CD4-positive, alpha-beta T cell treated with Interleukin-12 subunit alpha and Interleukin-12 subunit beta, for 1 hour (primary cell): ENCODE measurements at regions not wholly inside any gene's neighbourhood (a gene's known extent, or its start where the extent isn't known, plus 50 kb on each side); places are given as distances from the start of the nearest gene placed in this dataset.
"Not testable (repeated sequence)": the region's sequence is repeated elsewhere in the genome, so short reads cannot be mapped to it uniquely, and the experiment has no call there.

Experiments
- DNase-seq: peaks from one replicate; pipeline ENCODE4 v3.0.0-alpha.2; 2020

DNA sequence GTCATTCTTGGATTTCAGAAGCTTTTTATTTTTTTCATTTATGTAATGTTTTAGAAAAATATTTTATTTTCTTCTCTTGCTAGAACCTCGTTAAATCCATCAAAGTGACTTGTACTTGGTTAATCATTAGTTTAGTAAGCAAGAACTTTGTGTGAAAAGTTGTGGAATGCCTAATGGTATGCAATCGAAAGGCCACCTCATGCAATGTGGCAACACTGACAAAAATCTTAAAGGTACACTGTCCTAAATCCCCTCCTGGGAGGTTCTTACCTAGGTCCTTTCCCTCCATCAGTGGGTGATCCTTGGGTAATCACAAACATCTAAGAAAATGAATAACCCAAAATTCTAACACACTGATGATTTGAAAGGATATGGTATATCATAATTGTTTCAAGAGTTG lies 304.2 kb downstream of the DNAH5 start:
- DNase-seq = no peak

DNA sequence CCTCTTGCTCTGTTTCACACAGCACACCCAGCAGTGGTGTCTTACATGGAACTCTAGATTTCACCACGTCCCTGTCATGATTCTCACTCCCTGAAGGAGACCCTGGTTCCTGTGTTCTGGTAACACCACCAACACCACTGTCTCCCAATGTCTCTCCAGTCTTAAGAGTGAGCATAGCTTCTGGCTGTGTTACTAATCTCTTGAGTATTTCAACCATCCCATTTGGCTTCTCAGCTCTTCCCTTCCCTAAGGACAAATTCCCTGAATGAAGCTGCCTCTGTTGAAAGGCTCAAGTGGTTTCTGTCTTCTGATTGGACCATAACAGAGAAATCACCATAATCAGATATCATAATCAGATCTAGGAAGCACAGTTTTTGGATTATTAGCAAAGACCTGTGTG lies 311.8 kb downstream of the DNAH5 start:
- no peak for DNase-seq

DNA sequence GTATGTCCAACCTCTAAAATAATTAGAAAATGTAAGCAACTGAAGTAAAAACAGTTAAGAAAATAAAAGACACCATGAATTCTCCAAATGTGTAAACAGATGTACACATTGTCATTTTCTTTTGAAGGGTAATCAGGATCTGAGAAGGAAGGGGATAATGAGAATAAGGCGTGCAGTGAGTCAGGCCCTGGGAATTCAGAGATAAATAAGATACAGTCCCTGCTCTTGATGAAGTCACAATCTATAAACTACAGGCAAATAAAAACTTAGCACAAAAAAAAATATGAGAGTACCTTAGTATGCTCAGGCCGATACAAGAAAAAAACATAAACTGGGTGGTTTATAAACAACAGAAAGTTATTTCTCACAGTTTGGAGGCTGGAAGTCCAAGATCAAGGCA lies 315.3 kb downstream of the DNAH5 start:
- no peak for DNase-seq

DNA sequence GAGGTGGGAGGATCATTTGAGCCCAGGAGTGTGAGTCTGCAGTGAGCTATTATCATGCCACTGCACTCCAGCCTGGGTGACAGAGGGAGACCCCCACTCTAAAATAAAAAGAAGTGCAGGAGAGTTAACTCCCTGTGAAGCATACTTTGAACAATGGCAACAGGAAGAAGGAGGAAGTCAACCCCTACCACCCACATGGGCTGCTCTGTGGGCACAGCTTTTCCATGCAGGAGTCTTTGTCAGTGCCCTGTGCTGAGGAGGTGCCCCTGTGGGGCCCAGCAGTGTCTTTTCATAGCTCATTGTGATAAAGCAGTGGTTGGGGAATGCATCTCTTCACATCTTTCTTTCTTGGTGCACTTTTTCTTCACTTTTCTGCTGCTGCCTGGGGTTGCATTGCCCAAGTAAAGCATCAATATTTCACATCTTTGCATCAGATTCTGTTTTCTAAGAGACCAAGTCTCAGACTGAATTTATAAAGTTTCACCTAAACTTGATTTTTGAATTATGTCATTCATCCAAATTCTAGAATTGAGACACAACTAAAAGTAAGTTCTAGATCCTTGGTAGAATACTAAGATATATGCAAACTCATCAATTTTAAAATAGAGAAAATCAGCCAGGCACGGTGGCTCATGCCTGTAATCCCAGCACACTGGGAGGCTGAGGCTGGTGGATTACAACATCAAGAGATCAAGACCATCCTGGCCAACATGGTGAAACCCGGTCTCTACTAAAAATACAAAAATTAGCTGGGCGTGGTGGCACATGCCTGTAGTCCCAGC lies 316.6 kb downstream of the DNAH5 start:
- no peak for DNase-seq

DNA sequence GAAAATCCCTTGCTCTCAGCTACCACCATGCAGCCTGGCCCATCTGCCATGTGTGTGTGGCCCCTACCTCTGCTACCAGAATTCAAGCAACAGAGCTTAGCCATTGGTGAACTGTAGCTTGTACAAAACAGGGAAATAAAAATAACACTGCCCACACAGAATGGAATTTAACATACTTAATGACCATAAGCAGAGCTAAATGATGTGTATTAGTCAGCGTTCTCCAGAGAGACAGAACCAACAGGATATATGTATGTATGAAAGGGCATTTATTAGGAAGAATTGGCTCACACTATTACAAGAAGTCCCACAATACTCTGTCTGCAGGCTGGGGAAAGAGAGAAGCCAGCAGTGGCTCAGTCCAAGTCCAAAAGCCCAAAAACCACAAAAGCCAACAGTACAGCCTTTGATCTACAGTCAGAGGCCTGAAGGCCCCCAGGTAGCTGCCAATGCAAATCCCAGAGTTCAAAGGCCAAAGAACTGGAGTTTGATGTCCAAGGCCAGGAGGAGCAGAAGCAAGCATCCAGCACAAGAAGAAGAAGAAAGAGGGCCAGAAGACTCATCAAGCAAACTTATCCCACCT lies 318.8 kb downstream of the DNAH5 start:
- no peak for DNase-seq

DNA sequence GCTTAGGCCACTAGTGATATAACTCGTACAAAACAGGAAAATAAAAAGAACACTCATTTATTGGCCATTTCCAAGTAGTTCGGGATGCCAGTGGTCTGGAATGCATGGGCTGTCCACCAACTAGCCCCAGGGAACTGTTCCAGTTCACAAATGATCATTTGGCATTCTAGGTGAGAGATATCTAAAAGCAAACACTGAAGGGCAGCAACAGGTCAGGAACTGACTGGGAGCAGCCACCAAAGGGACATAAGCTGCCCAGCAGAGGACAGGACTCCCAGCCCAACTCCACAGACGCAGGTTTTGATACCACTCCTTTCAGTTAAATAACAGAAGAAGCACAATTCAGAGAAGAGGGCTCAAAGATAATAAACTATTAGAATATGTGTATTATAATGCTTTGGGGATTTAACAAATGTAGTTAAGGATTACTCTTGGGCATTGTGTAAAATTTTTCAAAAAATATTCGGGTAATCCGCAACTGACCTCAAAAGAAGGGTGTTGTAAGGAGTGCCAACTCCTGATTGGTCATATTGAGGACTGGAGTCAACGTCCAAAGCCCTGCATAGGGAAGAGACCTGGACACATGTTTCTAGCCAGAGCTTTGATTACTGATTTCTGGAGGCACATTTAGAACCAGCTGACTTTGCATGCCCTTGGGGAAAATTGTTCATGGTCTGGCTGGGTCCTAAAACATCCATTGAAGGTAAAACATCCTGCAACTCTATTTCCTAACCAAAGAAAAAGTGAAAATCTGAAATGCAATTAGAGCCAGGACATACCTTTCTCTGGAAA lies 320.0 kb downstream of the DNAH5 start:
- no peak for DNase-seq

DNA sequence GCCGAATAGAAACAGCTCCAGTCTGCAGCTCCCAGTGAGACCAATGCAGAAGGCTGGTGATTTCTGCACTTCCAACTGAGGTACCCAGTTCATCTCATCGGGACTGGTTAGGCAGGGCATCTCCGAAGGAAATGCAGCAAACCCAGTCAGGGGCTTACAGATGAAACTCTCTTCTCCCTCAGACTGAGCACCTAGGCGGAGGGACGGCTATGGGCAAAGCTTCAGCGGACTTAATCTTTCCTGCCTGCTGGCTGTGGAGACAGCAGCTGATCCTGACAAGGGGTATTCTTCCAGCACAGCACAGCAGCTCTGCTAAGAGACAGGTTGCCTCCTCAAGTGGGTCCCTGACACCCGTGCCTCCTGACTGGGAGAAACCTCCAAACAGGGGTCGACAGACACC lies 330.9 kb downstream of the DNAH5 start:
- DNase-seq = no peak

DNA sequence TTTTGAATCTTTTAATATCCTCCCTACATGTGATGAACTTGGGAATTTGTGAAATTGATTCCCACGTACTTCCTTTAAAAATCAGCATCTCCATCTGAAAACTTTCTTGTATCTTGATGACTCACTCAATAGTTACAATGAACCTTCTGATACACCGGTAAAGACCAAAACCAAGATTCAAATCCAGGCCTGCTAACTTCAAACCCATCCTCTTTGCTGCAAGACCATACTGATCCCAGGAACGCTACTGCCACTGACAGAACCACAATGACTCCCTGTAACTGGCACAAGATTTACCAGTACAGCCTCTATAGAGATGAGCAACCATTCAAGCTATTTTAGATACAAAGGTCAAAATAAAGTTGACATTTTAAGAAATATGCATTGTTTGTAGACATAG lies 332.9 kb downstream of the DNAH5 start:
- DNase-seq = no peak

DNA sequence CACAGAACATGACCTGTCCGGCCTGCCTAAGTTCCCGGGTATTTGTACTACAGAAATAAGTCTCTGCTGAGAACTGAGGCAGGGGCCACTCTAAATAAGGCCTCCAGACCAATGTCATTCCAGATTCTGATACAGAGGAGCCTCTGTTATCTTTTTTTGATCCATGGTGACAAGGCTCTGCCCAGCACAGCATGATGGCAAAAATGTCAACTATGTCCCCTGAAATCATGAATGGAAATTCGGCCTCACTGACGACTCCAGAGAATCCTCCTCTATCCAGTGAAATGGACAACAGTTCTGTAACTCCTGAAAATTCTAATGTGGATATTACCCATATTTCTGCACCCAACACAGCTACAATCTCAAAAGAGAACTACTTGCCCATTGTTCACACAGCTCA lies 335.0 kb downstream of the DNAH5 start:
- no peak for DNase-seq

DNA sequence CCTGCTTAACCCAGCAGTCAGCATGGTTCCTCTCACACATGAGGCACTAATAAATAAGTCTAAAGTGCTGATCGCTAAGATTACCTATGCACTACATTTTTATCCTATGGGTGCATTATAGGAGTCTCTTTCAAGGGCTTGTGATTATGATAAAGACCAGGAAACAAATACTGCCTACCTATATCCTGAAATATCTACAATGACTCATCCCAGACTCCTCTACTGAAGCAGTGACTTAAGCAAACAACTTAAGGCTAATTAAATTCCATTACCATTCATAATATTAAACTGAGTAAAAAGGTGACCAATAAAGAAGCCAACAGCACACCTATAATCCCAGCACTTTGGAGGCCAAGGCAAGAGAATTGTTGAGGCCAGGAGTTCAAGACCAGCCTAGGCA lies 338.4 kb downstream of the DNAH5 start:
- DNase-seq = no peak

DNA sequence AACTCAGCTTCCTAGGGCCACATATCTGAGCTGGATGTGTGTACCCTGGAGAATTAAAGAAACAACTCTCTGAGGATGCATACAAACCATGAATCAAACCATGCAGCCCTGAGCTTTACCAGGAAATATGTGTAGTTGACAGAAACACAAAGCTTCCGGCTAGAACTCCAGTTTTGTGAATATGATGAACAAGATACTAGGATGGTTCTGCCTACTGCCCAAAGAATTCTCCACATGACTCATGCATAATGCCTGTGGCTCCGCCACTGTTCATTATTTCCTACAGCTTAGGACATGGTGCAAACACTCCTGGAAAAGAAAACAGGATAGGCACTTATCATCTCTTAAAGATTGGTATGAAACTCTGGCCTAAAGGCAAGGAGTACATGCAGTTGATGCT lies 343.4 kb downstream of the DNAH5 start:
- no peak for DNase-seq

DNA sequence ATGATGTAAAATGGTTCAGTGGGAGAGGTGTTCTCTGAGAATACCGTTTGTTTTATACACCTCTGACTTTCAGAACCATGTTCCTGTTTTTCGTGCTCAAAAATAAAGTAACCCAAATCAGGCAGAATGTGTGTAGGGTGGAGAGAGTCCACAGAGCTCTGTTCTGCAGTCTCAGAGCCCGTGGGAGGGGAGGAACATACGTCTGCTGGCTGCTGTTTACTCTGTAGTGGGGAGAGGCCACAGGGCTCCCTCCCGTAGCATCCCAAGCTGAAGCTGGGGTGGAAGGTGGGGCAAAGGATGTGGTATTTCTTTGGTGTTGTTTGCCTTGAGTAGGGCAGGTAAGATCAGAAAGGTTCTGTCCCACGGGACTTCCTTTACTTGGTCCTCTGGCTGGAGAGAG lies 348.5 kb downstream of the DNAH5 start:
- no peak for DNase-seq

DNA sequence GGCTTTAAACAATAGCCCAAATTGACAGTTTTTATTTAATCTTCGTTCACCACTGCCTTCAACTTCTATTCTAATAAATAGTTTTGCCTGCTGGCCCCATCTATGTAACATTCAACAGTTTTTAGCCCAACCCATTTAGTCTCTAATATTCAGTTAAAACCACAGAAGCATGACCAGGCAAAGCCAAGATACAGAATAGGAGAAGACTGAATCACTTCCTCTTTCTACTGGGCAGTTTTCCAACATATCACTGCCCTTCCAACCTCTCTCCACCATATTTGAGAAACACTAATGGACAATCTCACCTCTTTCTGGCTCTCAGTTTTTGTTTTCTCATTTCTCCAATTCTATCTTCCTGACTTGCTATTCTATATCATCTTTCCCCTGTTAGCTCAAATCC lies 352.9 kb downstream of the DNAH5 start:
- DNase-seq = no peak

DNA sequence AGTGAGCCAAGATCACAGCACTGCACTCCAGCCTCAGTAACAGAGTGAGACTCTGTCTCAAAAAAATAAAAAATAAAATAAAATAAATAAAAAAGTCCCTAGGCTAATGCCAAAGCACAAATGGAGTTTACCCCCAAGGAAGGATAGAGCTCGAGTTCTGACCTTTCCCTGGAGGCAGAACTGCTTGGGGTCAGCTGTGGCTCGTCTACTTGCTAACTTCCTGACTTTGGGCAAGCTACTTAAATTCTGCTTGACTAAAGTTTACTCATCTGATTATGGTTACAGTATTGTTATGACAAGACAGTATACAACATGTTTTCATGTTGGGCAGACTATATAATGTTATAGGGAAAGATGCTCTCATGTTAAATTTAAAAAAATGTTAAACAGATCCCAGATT lies 359.2 kb downstream of the DNAH5 start:
- DNase-seq = no peak

DNA sequence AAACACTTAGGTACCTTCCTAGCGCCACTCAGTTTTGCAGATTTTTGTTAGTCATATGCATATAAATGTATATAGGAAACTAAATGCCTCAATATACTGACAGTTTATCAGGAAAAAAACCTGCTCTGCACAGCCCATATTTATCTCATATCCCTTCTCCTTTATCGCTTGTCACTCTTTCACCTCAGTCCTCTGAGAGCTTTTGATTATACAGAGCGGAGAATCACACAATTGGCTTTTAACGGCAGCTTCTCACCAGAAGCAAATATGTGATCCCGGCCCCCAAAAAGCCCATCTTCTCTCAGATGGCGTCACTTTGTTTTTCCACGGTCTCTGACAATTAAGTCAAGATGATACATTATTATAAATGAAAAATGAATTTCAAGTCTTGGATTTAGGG lies 362.6 kb downstream of the DNAH5 start:
- DNase-seq = no peak

DNA sequence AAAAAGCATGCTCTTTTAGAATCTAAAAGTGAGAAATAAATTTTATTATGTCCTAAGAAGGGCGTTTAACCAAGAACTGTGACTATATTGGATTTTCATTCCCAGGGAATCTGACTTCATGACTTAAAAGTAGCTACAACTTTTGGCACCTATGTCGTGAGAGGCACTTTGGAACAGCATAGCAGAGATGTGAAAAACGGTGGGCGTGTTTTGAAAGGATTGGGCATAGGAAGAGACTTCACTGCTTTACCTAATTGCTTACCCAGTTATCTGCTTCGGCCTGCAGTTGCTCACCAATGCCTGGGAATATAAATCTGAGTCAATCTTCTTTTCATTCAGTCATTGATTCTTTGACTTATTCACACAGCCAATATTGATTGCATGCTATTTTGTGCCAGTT lies 363.4 kb downstream of the DNAH5 start:
- no peak for DNase-seq

DNA sequence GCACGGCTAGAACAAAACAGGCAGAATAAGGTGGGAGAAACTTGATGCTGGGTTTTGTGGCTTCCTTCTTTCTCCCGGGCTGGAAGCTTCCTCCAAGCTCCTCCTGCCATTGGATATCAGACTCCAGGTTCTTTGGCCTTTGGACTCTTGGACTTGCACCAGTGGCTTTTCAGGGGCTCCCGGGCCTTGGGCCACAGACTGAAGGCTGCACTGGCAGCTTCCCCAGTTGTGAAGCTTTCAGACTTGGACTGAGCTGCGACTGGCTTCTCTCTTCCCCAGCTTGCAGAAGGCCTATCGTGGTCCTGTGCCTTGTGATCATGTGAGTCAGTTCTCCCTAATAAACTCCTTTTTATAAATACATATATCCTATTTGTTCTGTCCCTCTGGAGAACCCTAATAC lies 364.4 kb downstream of the DNAH5 start:
- no peak for DNase-seq

DNA sequence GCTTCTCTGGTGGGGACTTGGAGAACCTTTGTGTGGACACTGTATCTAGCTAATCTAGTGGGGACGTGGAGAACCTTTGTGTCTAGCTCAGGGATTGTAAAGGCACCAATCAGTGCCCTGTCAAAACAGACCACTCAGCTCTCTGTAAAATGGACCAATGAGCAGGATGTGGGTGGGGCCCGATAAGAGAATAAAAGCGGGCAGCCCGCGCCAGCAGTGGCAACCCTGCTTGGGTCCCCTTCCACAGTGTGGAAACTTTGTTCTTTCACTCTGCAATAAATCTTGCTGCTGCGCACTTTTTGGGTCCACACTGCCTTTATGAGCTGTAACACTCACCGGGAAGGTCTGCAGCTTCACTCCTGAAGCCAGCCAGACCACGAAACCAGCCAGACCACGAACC lies 365.4 kb downstream of the DNAH5 start:
- DNase-seq = not testable (repeated sequence)

DNA sequence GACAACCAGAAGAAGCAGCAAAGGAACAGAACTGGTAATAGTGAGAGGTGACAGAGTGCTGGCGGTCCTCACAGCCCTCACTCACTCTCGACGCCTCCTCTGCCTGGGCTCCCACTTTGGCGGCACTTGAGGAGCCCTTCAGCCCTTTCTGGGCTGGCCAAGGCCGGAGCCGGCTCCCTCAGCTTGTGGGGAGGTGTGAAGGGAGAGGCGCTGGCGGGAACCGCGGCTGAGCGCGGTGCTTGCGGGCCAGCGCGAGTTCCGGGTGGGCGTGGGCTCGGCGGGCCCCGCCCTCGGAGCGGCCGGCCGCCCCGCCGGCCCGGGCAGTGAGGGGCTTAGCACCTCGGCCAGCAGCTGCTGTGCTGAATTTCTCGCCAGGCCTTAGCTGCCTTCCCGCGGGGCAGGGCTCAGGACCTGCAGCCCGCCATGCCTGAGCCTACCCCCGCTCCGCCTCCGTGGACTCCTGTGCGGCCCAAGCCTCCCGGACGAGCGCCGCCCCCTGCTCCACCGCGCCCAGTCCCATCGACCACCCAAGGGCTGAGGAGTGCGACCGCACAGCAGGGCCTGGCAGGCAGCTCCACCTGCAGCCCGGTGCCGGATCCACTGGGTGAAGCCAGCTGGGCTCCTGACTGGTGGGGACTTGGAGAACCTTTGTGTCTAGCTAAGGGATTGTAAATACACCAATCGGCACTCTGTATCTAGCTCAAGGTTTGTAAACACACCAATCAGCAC lies 366.0 kb downstream of the DNAH5 start:
- not testable (repeated sequence) for DNase-seq

DNA sequence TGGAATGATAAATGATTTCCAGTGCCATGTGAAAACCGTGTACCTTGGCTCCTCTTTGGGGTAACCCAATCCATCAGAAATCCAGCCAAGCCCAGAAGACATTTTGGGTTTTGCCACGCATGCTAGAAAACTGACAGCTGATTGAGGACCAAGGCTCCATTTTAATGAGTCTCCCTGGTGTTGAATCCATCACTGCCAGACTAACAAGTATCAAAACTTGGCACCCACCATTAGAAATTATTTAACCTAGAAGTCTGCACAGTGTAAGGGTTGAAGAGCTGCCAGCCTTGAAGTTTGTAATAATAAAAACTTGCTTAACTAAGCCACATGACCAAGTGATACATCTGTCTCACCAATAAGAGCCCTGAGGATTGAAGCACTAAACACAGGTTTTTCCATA lies 369.9 kb downstream of the DNAH5 start:
- no peak for DNase-seq

DNA sequence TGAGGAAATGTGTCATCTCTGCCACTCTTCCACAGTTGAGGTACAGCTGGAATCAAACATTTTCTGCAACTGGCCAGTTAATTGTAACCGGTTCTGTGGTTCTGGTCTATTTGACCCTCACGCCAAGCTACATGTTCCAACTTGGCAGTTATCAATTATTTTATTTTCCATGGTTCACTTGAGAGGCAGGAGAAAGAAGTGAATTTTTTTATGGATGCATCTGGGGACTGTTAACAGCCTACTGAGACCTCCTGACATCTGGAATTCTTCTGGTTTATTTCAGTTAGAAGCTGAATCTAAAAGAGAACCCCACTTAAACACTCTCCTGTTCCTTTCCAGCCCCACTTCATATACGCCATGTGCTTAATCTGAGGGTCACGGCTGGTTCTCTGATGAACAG lies 372.3 kb downstream of the DNAH5 start:
- no peak for DNase-seq

DNA sequence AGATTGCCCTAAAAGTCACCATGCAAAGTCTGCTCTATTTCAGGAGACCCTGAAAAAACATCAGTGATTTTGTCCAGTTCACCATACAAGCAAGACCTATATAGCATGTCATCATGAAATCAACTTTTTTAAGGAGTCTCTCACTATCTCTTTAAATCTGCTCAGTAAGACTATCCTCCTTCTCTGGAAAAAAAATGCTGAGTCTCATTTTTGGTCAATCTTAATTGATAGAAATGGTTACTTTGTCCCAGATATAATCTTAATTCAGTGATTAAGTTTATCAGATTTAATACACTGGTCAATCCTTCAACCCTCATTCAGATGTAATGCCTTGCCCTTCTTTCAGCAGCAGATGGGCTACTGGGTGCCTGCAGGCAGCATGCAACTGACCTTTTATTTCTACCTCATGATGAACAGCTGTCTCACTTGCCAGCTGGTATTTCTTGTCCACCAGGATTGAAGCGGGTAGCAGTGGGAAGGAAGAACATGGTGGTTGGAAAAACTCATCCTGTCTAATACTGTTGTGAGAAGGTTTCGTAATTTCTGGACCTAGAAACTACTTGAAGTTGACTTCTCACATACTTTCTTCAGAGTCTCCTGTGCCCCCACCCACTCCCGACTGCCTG lies 375.3 kb downstream of the DNAH5 start:
- no peak for DNase-seq

DNA sequence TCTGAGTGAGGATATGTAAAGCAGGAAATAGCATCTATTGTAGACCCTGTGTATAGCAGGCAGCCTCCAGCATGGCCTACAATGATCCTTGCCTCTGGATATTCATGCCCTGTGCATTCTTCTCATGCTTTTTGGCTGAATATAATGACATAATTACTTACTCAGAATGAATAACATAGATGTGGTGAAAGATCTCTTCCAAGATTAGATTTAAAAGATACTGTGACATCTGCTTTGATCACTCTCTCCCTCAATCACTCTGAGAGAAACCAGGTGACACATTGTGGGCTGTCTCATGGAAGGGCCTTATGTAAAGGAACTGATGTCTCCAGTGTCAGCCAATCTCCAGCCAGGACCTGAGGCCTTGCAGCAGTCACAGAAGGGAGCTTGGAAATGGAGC lies 376.7 kb downstream of the DNAH5 start:
- no peak for DNase-seq
